C4-2B (cell line): ENCODE measurements at regions not wholly inside any gene's neighbourhood (a gene's known extent, or its start where the extent isn't known, plus 50 kb on each side); places are given as distances from the start of the nearest gene placed in this dataset.

Experiments
- H3K27ac ChIP-seq: fragments of 450-650 bp; 2 replicates; pipeline ENCODE4 v1.5.1; 2017
- CTCF ChIP-seq: fragments of 450-650 bp; conservative IDR thresholded peaks from 2 replicates; pipeline ENCODE4 v1.5.1; 2017; ENCODE audit warnings: mild to moderate bottlenecking
- ZFX ChIP-seq: fragments of 450-650 bp; IDR thresholded peaks from 2 replicates; pipeline ENCODE4 v1.6.1; 2017

GRCh38 chr15:39510001-39510701, 70.7 kb upstream of the THBS1 start:
- no peak for TF ChIP-seq CTCF
- no peak for TF ChIP-seq ZFX

GRCh38 chr15:39511000-39511915, 69.6 kb upstream of the THBS1 start:
- no peak overlapping the region for H3K27ac ChIP-seq
- no peak for TF ChIP-seq CTCF

More at GRCh38 chr15:39510001-39510701, 70.7 kb upstream of the THBS1 start:
- H3K27ac ChIP-seq, result no peak overlapping the region

GRCh38 chr15:39511916-39512260, 69.0 kb upstream of the THBS1 start:
- TF ChIP-seq ZFX, result no peak
- no peak for TF ChIP-seq CTCF
- H3K27ac ChIP-seq, result no peak overlapping the region

- H3K27ac ChIP-seq, result no peak overlapping the region
- TF ChIP-seq ZFX (no peak), CTCF (no peak)
Observed at GRCh38 chr15:39512643-39513042, 68.2 kb upstream of the THBS1 start.

- H3K27ac ChIP-seq, result no peak overlapping the region
Observed at GRCh38 chr15:39513936-39514335, 66.9 kb upstream of the THBS1 start.

GRCh38 chr15:39514933-39515332, 65.9 kb upstream of the THBS1 start:
- no peak for TF ChIP-seq ZFX
- TF ChIP-seq CTCF, result no peak
- no peak overlapping the region for H3K27ac ChIP-seq

More at GRCh38 chr15:39513936-39514335, 66.9 kb upstream of the THBS1 start:
- no peak for TF ChIP-seq ZFX
- TF ChIP-seq CTCF, result no peak

- H3K27ac ChIP-seq, result no peak overlapping the region
- TF ChIP-seq CTCF (no peak), ZFX (no peak)
Observed at GRCh38 chr15:39515765-39516164, 65.1 kb upstream of the THBS1 start.
